B cell (primary cell): ENCODE measurements at regions not wholly inside any gene's neighbourhood (a gene's known extent, or its start where the extent isn't known, plus 50 kb on each side); places are given as distances from the start of the nearest gene placed in this dataset.

Experiments used
- ATAC-seq: fragments of 200-7000 bp; cut with Tn5 transposase; one replicate; pipeline ENCODE4 v1.10.0; 2021; ENCODE audit warnings: low read depth, mild to moderate bottlenecking, moderate number of reproducible peaks, moderate library complexity
- CTCF ChIA-PET: fragments of 350-600 bp; sonication (Branson Sonifier 250); formaldehyde crosslinking; loops from one replicate; lab custom pipeline; 2021; ENCODE audit warnings: antibody characterized with exemption, inconsistent platforms; lab: Charles Lee
- POLR2A ChIA-PET: fragments of 350-600 bp; sonication (Branson Sonifier 250); formaldehyde crosslinking; loops from one replicate; lab custom pipeline; 2021; ENCODE audit warnings: antibody characterized with exemption; lab: Charles Lee
- DNase-seq: peaks from one replicate; pipeline ENCODE4 v3.0.0; 2013
- H2AFZ ChIP-seq: 2 replicates; pipeline ENCODE4 v1.6.1; 2012; ENCODE audit warnings: mild to moderate bottlenecking, low read depth, low read length; ENCODE audit not compliant: insufficient read depth, poor library complexity, severe bottlenecking
- H3K27ac ChIP-seq, 2 donors: 1 replicate in 1 of 2; 2 replicates in 1 of 2; pipeline ENCODE4 v1.5.1; 2012 to 2013; ENCODE audit warnings: low read length in 2 of 2, mild to moderate bottlenecking in 2 of 2, moderate library complexity in 1 of 2
- H3K27me3 ChIP-seq, 4 experiments: fragments of 200-600 bp in 1 of 4; sonication (generic) in 1 of 4; replicated peaks in 1 of 4; 1 replicate in 2 of 4; 2 replicates in 2 of 4; pipeline versions ENCODE4 v1.6.1 to v1.7.0; 2013 to 2016; ENCODE audit warnings: low read length in 3 of 4, mild to moderate bottlenecking in 2 of 4, mixed read lengths in 1 of 4, moderate library complexity in 1 of 4; ENCODE audit not compliant: insufficient read depth in 4 of 4, control insufficient read depth in 3 of 4; ENCODE audit errors: control extremely low read depth in 1 of 4
- H3K36me3 ChIP-seq, 2 experiments: replicated peaks in 1 of 2; 1 replicate in 1 of 2; 2 replicates in 1 of 2; pipeline versions ENCODE4 v1.6.1 to v1.7.1; 2013; ENCODE audit warnings: low read length in 1 of 2; ENCODE audit not compliant: insufficient read depth in 2 of 2, control insufficient read depth in 1 of 2; ENCODE audit errors: control extremely low read depth in 1 of 2, extremely low read depth in 1 of 2
- H3K4me1 ChIP-seq, 2 donors: fragments of 200-600 bp in 1 of 2; sonication (generic) in 1 of 2; 1 replicate in 1 of 2; 2 replicates in 1 of 2; pipeline versions ENCODE4 v1.5.1 to v1.6.1; 2013 to 2017; ENCODE audit warnings: low read length in 2 of 2; ENCODE audit not compliant: control insufficient read depth in 2 of 2, insufficient read depth in 2 of 2
- H3K4me2 ChIP-seq: replicated peaks from 2 replicates; pipeline ENCODE3; 2012; ENCODE audit warnings: mild to moderate bottlenecking, low read depth, low read length; ENCODE audit not compliant: poor library complexity, severe bottlenecking
- H3K4me3 ChIP-seq, 5 experiments: fragments of 200-600 bp in 1 of 5; sonication (generic) in 1 of 5; 1 replicate in 3 of 5; 2 replicates in 2 of 5; pipeline versions ENCODE4 v1.5.1 to v1.7.0; 2011 to 2016; ENCODE audit warnings: low read length in 4 of 5, mild to moderate bottlenecking in 4 of 5, low read depth in 2 of 5, control low read depth in 1 of 5, moderate library complexity in 1 of 5; ENCODE audit not compliant: insufficient read depth in 1 of 5; ENCODE audit errors: control extremely low read depth in 1 of 5, extremely low read depth in 1 of 5
- H3K79me2 ChIP-seq: fragments of 200-600 bp; sonication (generic); one replicate; pipeline ENCODE4 v1.6.0; 2016; ENCODE audit warnings: low read length; ENCODE audit not compliant: control insufficient read depth, insufficient read depth
- H3K9ac ChIP-seq: fragments of 200-600 bp; sonication (generic); 2 replicates; pipeline ENCODE4 v1.6.1; 2017; ENCODE audit warnings: mild to moderate bottlenecking, low read length, moderate library complexity
- H3K9me3 ChIP-seq, 3 donors: one replicate each; pipeline versions ENCODE4 v1.6.1 to v1.7.1; 2013; ENCODE audit warnings: low read length in 2 of 3; ENCODE audit not compliant: control insufficient read depth in 2 of 3, insufficient read depth in 1 of 3; ENCODE audit errors: control extremely low read depth in 1 of 3
- H4K20me1 ChIP-seq: 2 replicates; pipeline ENCODE4 v1.6.0; 2012; ENCODE audit warnings: mild to moderate bottlenecking, low read length; ENCODE audit not compliant: insufficient read depth, control insufficient read depth, poor library complexity, severe bottlenecking
- H3K27ac Mint-ChIP-seq: one replicate; pipeline ENCODE4 v1.8.0; 2021; ENCODE audit warnings: mixed read lengths
- H3K27me3 Mint-ChIP-seq: one replicate; pipeline ENCODE4 v1.8.0; 2021; ENCODE audit warnings: mixed read lengths
- H3K4me1 Mint-ChIP-seq: one replicate; pipeline ENCODE4 v1.8.0; 2021; ENCODE audit warnings: mixed read lengths
- H3K4me3 Mint-ChIP-seq: one replicate; pipeline ENCODE4 v1.8.0; 2021; ENCODE audit warnings: mixed read lengths
- H3K9me3 Mint-ChIP-seq: one replicate; pipeline ENCODE4 v1.8.0; 2022; ENCODE audit warnings: mixed read lengths; ENCODE audit not compliant: insufficient read depth
- EZH2 ChIP-seq: IDR thresholded peaks from 2 replicates; pipeline ENCODE4 v1.6.1; 2012; ENCODE audit warnings: borderline replicate concordance, low read depth, mild to moderate bottlenecking, moderate library complexity, low read length; ENCODE audit not compliant: insufficient read depth, poor library complexity, severe bottlenecking
- WGBS: methylation state at CpG from one replicate; pipeline ENCODE4 v1.1.5; 2013; ENCODE audit warnings: missing lambda C conversion rate; ENCODE audit not compliant: insufficient coverage; 5-methylcytosine and 5-hydroxymethylcytosine counted together
- intact Hi-C: fragments of 100-400 bp; cut with micrococcal nuclease; formaldehyde crosslinking; loops from one replicate; pipeline ENCODE4 v1.10.0; 2022
- TF ChIP-seq, protein P1 (sequence below): fragments of 200-600 bp; IDR thresholded peaks from one replicate; pipeline ENCODE4 v1.8.0; 2022; ENCODE audit warnings: antibody characterized with exemption, mild to moderate bottlenecking

DNA sequence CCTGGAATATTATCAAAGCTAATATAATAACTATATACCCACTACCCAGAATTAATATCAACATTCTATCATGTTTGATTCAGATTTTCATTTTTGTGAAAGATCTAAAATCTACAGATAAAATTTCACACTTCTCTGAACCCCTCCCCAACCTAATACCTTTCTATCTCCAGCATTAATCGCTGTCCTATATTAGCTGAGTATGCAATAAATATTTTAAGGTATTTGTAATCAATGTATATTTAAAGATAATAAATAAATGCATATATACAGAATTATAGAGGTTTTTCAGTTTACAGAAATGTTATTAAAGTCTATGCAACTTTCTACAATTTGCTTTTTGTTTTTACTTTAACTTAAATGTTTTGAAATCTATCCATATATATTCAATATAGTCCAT is 156.7 kb upstream of the NRSN1 start:
- H3K4me1 ChIP-seq, result no peaks in the 10 kb centered on the region
- Mint-ChIP-seq H3K4me1 (no peaks in the 10 kb centered on the region), H3K4me3 (no peak overlapping the region), H3K27ac (no peak overlapping the region), H3K9me3 (no peaks in the 10 kb centered on the region), H3K27me3 (no peaks in the 10 kb centered on the region)
- TF ChIP-seq EZH2, result no peak
- TF ChIP-seq, protein P1, sequence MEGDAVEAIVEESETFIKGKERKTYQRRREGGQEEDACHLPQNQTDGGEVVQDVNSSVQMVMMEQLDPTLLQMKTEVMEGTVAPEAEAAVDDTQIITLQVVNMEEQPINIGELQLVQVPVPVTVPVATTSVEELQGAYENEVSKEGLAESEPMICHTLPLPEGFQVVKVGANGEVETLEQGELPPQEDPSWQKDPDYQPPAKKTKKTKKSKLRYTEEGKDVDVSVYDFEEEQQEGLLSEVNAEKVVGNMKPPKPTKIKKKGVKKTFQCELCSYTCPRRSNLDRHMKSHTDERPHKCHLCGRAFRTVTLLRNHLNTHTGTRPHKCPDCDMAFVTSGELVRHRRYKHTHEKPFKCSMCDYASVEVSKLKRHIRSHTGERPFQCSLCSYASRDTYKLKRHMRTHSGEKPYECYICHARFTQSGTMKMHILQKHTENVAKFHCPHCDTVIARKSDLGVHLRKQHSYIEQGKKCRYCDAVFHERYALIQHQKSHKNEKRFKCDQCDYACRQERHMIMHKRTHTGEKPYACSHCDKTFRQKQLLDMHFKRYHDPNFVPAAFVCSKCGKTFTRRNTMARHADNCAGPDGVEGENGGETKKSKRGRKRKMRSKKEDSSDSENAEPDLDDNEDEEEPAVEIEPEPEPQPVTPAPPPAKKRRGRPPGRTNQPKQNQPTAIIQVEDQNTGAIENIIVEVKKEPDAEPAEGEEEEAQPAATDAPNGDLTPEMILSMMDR, result no peak
- no peak overlapping the region for H3K9ac ChIP-seq
- DNase-seq, result no peak
- intact Hi-C loops, result no loop called here
- ChIA-PET POLR2A (no interaction called here), CTCF (no interaction called here)
- no peaks in the 10 kb centered on the region for H4K20me1 ChIP-seq
- H3K4me3 ChIP-seq, result no peak overlapping the region
- H3K27me3 ChIP-seq, result no peaks in the 10 kb centered on the region
- H3K4me2 ChIP-seq, result no peak overlapping the region
- H3K9me3 ChIP-seq, result no peaks in the 10 kb centered on the region
- no peaks in the 10 kb centered on the region for H3K79me2 ChIP-seq
- no peak overlapping the region for H3K27ac ChIP-seq
- no peak overlapping the region for H2AFZ ChIP-seq
- no CpG with 5 or more reads among the region's 1 CpG for WGBS
- H3K36me3 ChIP-seq, result no peaks in the 10 kb centered on the region
- ATAC-seq, result no peak

DNA sequence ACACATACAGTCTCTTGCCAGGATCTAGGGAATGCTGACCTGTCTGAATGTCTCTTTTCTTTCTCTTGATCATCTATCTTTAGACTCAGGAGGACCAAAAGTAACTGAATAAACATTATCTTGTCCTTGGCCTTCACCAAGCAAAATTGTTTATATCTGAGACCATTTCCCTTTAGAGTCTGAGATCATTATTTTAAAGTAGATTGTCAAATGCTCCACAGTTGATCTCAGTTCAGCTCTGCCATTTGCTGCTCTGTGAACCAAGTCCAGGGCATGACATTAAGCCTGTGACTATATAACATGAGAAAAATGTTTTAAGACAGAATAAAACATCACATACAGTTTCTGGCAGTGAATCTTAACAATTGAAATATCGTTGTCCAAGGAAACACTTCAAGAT is 148.3 kb upstream of the NRSN1 start:
- Mint-ChIP-seq H3K27ac (no peak overlapping the region), H3K9me3 (no peaks in the 10 kb centered on the region), H3K27me3 (no peaks in the 10 kb centered on the region), H3K4me3 (no peak overlapping the region), H3K4me1 (no peaks in the 10 kb centered on the region)
- no CpG with 5 or more reads among the region's 1 CpG for WGBS
- no peak overlapping the region for H3K9ac ChIP-seq
- POLR2A ChIA-PET, result no interaction called here
- no peak overlapping the region for H2AFZ ChIP-seq
- H3K4me3 ChIP-seq, result no peak overlapping the region
- no peak for TF ChIP-seq EZH2
- TF ChIP-seq, protein P1, result no peak
- no peaks in the 10 kb centered on the region for H3K79me2 ChIP-seq
- H3K4me2 ChIP-seq, result no peak overlapping the region
- no peak overlapping the region for H3K27ac ChIP-seq
- H4K20me1 ChIP-seq, result no peaks in the 10 kb centered on the region
- H3K9me3 ChIP-seq, result peaks cover 0 to 3% (median 0%) of the 10 kb centered on the region in 3 donors
- no peaks in the 10 kb centered on the region for H3K27me3 ChIP-seq
- no peaks in the 10 kb centered on the region for H3K36me3 ChIP-seq
- intact Hi-C loops, result no loop called here
- no peaks in the 10 kb centered on the region for H3K4me1 ChIP-seq
- ATAC-seq (no peak), DNase-seq (no peak)
- CTCF ChIA-PET, result no interaction called here
